Spleen (tissue), 7 donors: ENCODE measurements at regions not wholly inside any gene's neighbourhood (a gene's known extent, or its start where the extent isn't known, plus 50 kb on each side); places are given as distances from the start of the nearest gene placed in this dataset.

Experiments used
- POLR2A ChIP-seq, 3 donors: fragments of 450-650 bp; IDR thresholded peaks; one replicate each; pipeline ENCODE4 v1.5.1; 2017; ENCODE audit warnings: antibody characterized with exemption in 3 of 3, mild to moderate bottlenecking in 1 of 3
- POLR2AphosphoS5 ChIP-seq, 3 donors: sonication (generic); formaldehyde crosslinking; IDR thresholded peaks; one replicate each; pipeline ENCODE4 v1.5.1; 2017; ENCODE audit warnings: antibody characterized with exemption in 3 of 3
- TF ChIP-seq, protein P1 (sequence below), 11 experiments: fragments of 200-600 bp in 7 of 11; fragments of 450-650 bp in 4 of 11; sonication (generic) in 4 of 11; IDR thresholded peaks in 8 of 11; conservative IDR thresholded peaks in 3 of 11; 1 replicate in 7 of 11; 2 replicates in 4 of 11; pipeline versions ENCODE4 v1.4.0 to v1.8.0; 2016 to 2021; ENCODE audit warnings: antibody characterized with exemption in 11 of 11, inconsistent platforms in 4 of 11, mild to moderate bottlenecking in 1 of 11
- donor health status: DM: no; HTN: no; CAD: no; lungs with moderate emphysema.
- donor health status: DM: no; HTN: no; CAD: no.
- donor health status: DM: no; HTN: no; CAD: no.

DNA sequence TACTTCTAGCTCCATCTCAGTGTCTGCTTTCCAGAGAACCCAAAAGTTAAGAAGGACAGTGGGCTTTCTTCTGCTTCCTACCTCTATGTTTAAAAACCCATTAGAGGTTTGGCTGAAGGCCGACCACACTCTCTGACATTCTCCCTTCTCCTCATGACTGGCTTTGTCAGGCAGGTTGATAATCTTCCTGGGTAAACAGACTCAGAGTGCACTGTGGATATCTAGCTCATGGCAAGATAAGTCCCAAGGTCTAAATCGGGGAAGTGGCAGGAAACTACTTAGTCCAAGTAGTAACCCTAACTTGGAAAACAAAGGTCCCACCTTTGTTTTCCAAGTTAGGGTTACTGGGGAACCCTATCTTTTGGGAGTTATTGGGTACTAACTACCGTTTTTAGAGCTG is 161.9 kb upstream of the SPAG17 start:
- TF ChIP-seq POLR2A (IDR thresholded peaks at IDR 0.05): no peak
- TF ChIP-seq, protein P1, sequence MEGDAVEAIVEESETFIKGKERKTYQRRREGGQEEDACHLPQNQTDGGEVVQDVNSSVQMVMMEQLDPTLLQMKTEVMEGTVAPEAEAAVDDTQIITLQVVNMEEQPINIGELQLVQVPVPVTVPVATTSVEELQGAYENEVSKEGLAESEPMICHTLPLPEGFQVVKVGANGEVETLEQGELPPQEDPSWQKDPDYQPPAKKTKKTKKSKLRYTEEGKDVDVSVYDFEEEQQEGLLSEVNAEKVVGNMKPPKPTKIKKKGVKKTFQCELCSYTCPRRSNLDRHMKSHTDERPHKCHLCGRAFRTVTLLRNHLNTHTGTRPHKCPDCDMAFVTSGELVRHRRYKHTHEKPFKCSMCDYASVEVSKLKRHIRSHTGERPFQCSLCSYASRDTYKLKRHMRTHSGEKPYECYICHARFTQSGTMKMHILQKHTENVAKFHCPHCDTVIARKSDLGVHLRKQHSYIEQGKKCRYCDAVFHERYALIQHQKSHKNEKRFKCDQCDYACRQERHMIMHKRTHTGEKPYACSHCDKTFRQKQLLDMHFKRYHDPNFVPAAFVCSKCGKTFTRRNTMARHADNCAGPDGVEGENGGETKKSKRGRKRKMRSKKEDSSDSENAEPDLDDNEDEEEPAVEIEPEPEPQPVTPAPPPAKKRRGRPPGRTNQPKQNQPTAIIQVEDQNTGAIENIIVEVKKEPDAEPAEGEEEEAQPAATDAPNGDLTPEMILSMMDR (IDR thresholded peaks at IDR 0.05 in 8 of 11, conservative IDR thresholded peaks at IDR 0.05 in 3 of 11): no peak
- TF ChIP-seq POLR2AphosphoS5 (IDR thresholded peaks at IDR 0.05): no peak
